NCI-H748 treated with DMSO at 0.1 percent for 48 hours (cell line): ENCODE measurements at regions not wholly inside any gene's neighbourhood (a gene's known extent, or its start where the extent isn't known, plus 50 kb on each side); places are given as distances from the start of the nearest gene placed in this dataset.

Experiments used
- DNase-seq: peaks from one replicate; lab custom pipeline; 2025; lab: John Stamatoyannopoulos, UW

GRCh38 chr5:123949043-123949804 lies 437.2 kb downstream of the CSNK1G3 start:
- no peak for DNase-seq

- no peak for DNase-seq
Measured at GRCh38 chr5:123947797-123948196, 435.8 kb downstream of the CSNK1G3 start.

- DNase-seq, result no peak
Measured at GRCh38 chr5:123945548-123945947, 433.6 kb downstream of the CSNK1G3 start.

GRCh38 chr5:123943151-123943550 lies 431.2 kb downstream of the CSNK1G3 start:
- DNase-seq, result no peak

- DNase-seq, result no peak
Measured at GRCh38 chr5:123940416-123940815, 428.4 kb downstream of the CSNK1G3 start.

GRCh38 chr5:123937230-123937629 lies 425.3 kb downstream of the CSNK1G3 start:
- peak; percentile 57 for DNase-seq

GRCh38 chr5:123936548-123936947 lies 424.6 kb downstream of the CSNK1G3 start:
- no peak for DNase-seq

GRCh38 chr5:123933812-123934211 lies 421.8 kb downstream of the CSNK1G3 start:
- peak; percentile 12 for DNase-seq

GRCh38 chr5:123929055-123929474 lies 417.1 kb downstream of the CSNK1G3 start:
- no peak for DNase-seq

- DNase-seq, result no peak
Measured at GRCh38 chr5:123928401-123928800, 416.4 kb downstream of the CSNK1G3 start.

- DNase-seq, result no peak
Measured at GRCh38 chr5:123921193-123921592, 409.2 kb downstream of the CSNK1G3 start.

- DNase-seq, result no peak
Measured at GRCh38 chr5:123916345-123917121, 404.6 kb downstream of the CSNK1G3 start.

- no peak for DNase-seq
Measured at GRCh38 chr5:123914333-123914732, 402.4 kb downstream of the CSNK1G3 start.

- DNase-seq, result no peak
Measured at GRCh38 chr5:123907349-123907748, 395.4 kb downstream of the CSNK1G3 start.

- no peak for DNase-seq
Measured at GRCh38 chr5:123906698-123907295, 394.8 kb downstream of the CSNK1G3 start.

GRCh38 chr5:123885081-123885480 lies 373.1 kb downstream of the CSNK1G3 start:
- DNase-seq, result no peak

- DNase-seq, result no peak
Measured at GRCh38 chr5:123882965-123883345, 371.0 kb downstream of the CSNK1G3 start.

GRCh38 chr5:123882319-123882964 lies 370.5 kb downstream of the CSNK1G3 start:
- no peak for DNase-seq

- DNase-seq, result no peak
Measured at GRCh38 chr5:123881759-123882244, 369.8 kb downstream of the CSNK1G3 start.

- DNase-seq, result no peak
Measured at GRCh38 chr5:123880875-123881274, 368.9 kb downstream of the CSNK1G3 start.

- no peak for DNase-seq
Measured at GRCh38 chr5:123879071-123879470, 367.1 kb downstream of the CSNK1G3 start.

- DNase-seq, result no peak
Measured at GRCh38 chr5:123876276-123876790, 364.4 kb downstream of the CSNK1G3 start.
